ENCODE measurements at regions not wholly inside any gene's neighbourhood (a gene's known extent, or its start where the extent isn't known, plus 50 kb on each side); places are given as distances from the start of the nearest gene placed in this dataset.
"Not testable (repeated sequence)": the region's sequence is repeated elsewhere in the genome, so short reads cannot be mapped to it uniquely, and the experiment has no call there.

DNA sequence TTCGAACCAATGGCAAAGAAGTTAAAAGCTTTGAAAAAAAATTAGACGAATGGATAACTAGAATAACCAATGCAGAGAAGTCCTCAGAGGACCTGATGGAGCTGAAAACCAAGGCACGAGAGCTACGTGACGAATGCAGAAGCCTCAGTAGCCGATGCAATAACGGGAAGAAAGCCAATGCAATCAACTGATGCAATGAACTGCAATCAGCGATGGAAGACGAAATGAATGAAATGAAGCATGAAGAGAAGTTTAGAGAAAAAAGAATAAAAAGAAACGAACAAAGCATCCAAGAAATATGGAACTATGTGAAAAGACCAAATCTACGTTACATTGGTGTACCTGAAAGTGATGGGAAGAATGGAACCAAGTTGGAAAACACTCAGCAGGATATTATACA is 52.6 kb upstream of the MRPS30 start:
- WGBS, 2 experiments (ENCODE audit: insufficient coverage in 1 of 2, insufficient read length in 1 of 2): 94 to 98% methylated on average over 10 to 11 of the region's 11 CpGs
- not testable (repeated sequence) for H3K9ac ChIP-seq (ENCODE audit: extremely low read depth, low read length, poor library complexity, severe bottlenecking)

GRCh38 chr5:44747396-44747795 is 61.4 kb upstream of the MRPS30 start:
- no peak overlapping the region for H3K9ac ChIP-seq (ENCODE audit: extremely low read depth, low read length, poor library complexity, severe bottlenecking)
- WGBS, 2 experiments (ENCODE audit: insufficient coverage in 1 of 2, insufficient read length in 1 of 2): 83% methylated on average over 1 of the region's 1 CpG
- H3K36me3 ChIP-seq (ENCODE audit: control insufficient read depth, insufficient read depth, low read length): no peaks in the 10 kb centered on the region
- peaks cover 9% of the 10 kb centered on the region for H3K9me3 ChIP-seq (ENCODE audit: control insufficient read depth, low read length)
- no peak overlapping the region for H3K4me3 ChIP-seq (ENCODE audit: low read length)
- no peaks in the 10 kb centered on the region for H3K27me3 Mint-ChIP-seq (ENCODE audit: insufficient read depth)
- no peaks in the 10 kb centered on the region for H3K4me1 ChIP-seq (ENCODE audit: control insufficient read depth, insufficient read depth, low read length)
- no peak overlapping the region for H3K27ac Mint-ChIP-seq
- no peaks in the 10 kb centered on the region for H3K27me3 ChIP-seq (ENCODE audit: control insufficient read depth, insufficient read depth, low read length, poor library complexity, severe bottlenecking)
- H3K4me3 Mint-ChIP-seq: no peak overlapping the region
- DNase-seq: no peak
- TF ChIP-seq, protein P1, sequence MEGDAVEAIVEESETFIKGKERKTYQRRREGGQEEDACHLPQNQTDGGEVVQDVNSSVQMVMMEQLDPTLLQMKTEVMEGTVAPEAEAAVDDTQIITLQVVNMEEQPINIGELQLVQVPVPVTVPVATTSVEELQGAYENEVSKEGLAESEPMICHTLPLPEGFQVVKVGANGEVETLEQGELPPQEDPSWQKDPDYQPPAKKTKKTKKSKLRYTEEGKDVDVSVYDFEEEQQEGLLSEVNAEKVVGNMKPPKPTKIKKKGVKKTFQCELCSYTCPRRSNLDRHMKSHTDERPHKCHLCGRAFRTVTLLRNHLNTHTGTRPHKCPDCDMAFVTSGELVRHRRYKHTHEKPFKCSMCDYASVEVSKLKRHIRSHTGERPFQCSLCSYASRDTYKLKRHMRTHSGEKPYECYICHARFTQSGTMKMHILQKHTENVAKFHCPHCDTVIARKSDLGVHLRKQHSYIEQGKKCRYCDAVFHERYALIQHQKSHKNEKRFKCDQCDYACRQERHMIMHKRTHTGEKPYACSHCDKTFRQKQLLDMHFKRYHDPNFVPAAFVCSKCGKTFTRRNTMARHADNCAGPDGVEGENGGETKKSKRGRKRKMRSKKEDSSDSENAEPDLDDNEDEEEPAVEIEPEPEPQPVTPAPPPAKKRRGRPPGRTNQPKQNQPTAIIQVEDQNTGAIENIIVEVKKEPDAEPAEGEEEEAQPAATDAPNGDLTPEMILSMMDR (conservative IDR thresholded peaks at IDR 0.05): no peak
- peaks cover 3% of the 10 kb centered on the region for H3K36me3 Mint-ChIP-seq (ENCODE audit: low read depth)
- H3K4me1 Mint-ChIP-seq: peaks cover 20% of the 10 kb centered on the region
- no peaks in the 10 kb centered on the region for H3K9me3 Mint-ChIP-seq
- H3K27ac ChIP-seq (ENCODE audit: low read depth, low read length): no peak overlapping the region

More for the DNA sequence above, 52.6 kb upstream of the MRPS30 start:
- H3K4me1 Mint-ChIP-seq; H3K4me3 Mint-ChIP-seq; H3K27ac ChIP-seq (ENCODE audit: low read depth, low read length); DNase-seq; H3K27me3 Mint-ChIP-seq (ENCODE audit: insufficient read depth); H3K36me3 ChIP-seq (ENCODE audit: control insufficient read depth, insufficient read depth, low read length); H3K4me3 ChIP-seq (ENCODE audit: low read length); H3K27me3 ChIP-seq (ENCODE audit: control insufficient read depth, insufficient read depth, low read length, poor library complexity, severe bottlenecking); H3K4me1 ChIP-seq (ENCODE audit: control insufficient read depth, insufficient read depth, low read length); H3K27ac Mint-ChIP-seq: not testable (repeated sequence)
- Mint-ChIP-seq H3K36me3 (ENCODE audit: low read depth) (peaks cover 15% of the 10 kb centered on the region), H3K9me3 (peaks cover 26% of the 10 kb centered on the region)
- H3K9me3 ChIP-seq (ENCODE audit: control insufficient read depth, low read length): peaks cover 24% of the 10 kb centered on the region

DNA sequence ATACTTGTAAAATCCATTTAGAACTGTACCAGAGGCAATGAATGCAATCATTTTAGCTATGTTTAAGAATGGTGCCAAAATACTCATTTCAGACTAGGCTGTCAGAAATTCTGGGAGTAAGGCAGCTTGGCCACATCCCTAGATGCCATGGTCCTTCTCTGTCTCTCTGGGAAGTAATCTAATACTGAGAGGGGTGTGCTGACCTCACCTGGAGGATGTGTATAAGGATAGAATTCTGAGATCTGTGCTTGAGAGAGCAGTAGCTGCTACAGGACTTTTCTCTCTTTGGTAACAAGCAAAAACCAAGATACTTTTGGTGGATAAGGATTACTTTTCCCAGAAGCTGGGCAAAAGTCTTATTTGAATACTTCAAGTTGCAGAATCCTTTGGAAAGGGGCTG is 68.1 kb upstream of the MRPS30 start:
- H3K36me3 Mint-ChIP-seq (ENCODE audit: low read depth): no peaks in the 10 kb centered on the region
- Histone ChIP-seq H3K9ac (ENCODE audit: extremely low read depth, low read length, poor library complexity, severe bottlenecking) (no peak overlapping the region), H3K36me3 (ENCODE audit: control insufficient read depth, insufficient read depth, low read length) (no peaks in the 10 kb centered on the region), H3K4me3 (ENCODE audit: low read length) (no peak overlapping the region), H3K4me1 (ENCODE audit: control insufficient read depth, insufficient read depth, low read length) (no peaks in the 10 kb centered on the region), H3K9me3 (ENCODE audit: control insufficient read depth, low read length) (no peaks in the 10 kb centered on the region), H3K27ac (ENCODE audit: low read depth, low read length) (no peak overlapping the region), H3K27me3 (ENCODE audit: control insufficient read depth, insufficient read depth, low read length, poor library complexity, severe bottlenecking) (no peaks in the 10 kb centered on the region)
- DNase-seq: no peak
- no peak overlapping the region for H3K4me3 Mint-ChIP-seq
- H3K4me1 Mint-ChIP-seq: peaks cover 3% of the 10 kb centered on the region
- H3K27ac Mint-ChIP-seq: no peak overlapping the region
- H3K9me3 Mint-ChIP-seq: no peaks in the 10 kb centered on the region
- H3K27me3 Mint-ChIP-seq (ENCODE audit: insufficient read depth): no peaks in the 10 kb centered on the region
- TF ChIP-seq, protein P1 (conservative IDR thresholded peaks at IDR 0.05): peak; percentile 43

GRCh38 chr5:44729536-44729935 is 79.2 kb upstream of the MRPS30 start:
- peaks cover 17% of the 10 kb centered on the region for H3K9me3 Mint-ChIP-seq
- no peak overlapping the region for H3K4me3 Mint-ChIP-seq
- DNase-seq: no peak

More at GRCh38 chr5:44729536-44729935, 79.2 kb upstream of the MRPS30 start:
- H3K27ac Mint-ChIP-seq: peak overlapping the region; percentile 50
- H3K4me1 Mint-ChIP-seq: peaks cover 18% of the 10 kb centered on the region
- H3K27ac ChIP-seq (ENCODE audit: low read depth, low read length): no peak overlapping the region
- 63% methylated on average over 1 of the region's 1 CpG; no CpG with 5 or more reads in 1 of the 2 experiments for WGBS, 2 experiments (ENCODE audit: insufficient coverage in 1 of 2, insufficient read length in 1 of 2)
- no peaks in the 10 kb centered on the region for H3K27me3 Mint-ChIP-seq (ENCODE audit: insufficient read depth)
- peaks cover 7% of the 10 kb centered on the region for H3K9me3 ChIP-seq (ENCODE audit: control insufficient read depth, low read length)
- H3K4me3 ChIP-seq (ENCODE audit: low read length): peak overlapping the region; percentile 43
- no peaks in the 10 kb centered on the region for H3K27me3 ChIP-seq (ENCODE audit: control insufficient read depth, insufficient read depth, low read length, poor library complexity, severe bottlenecking)
- H3K9ac ChIP-seq (ENCODE audit: extremely low read depth, low read length, poor library complexity, severe bottlenecking): no peak overlapping the region
- H3K4me1 ChIP-seq (ENCODE audit: control insufficient read depth, insufficient read depth, low read length): peaks cover 12% of the 10 kb centered on the region
- H3K36me3 ChIP-seq (ENCODE audit: control insufficient read depth, insufficient read depth, low read length): no peaks in the 10 kb centered on the region
- TF ChIP-seq, protein P1 (conservative IDR thresholded peaks at IDR 0.05): no peak
- H3K36me3 Mint-ChIP-seq (ENCODE audit: low read depth): peaks cover 7% of the 10 kb centered on the region
